Neural progenitor cell (in vitro differentiated cells): ENCODE measurements at regions not wholly inside any gene's neighbourhood (a gene's known extent, or its start where the extent isn't known, plus 50 kb on each side); places are given as distances from the start of the nearest gene placed in this dataset.
"Not testable (repeated sequence)": the region's sequence is repeated elsewhere in the genome, so short reads cannot be mapped to it uniquely, and the experiment has no call there.

Source experiments
- CTCF ChIP-seq: fragments of 200-600 bp; sonication (generic); IDR thresholded peaks from 2 replicates; pipeline ENCODE4 v1.5.1; 2017; ENCODE audit warnings: antibody characterized with exemption, mild to moderate bottlenecking
- EZH2 ChIP-seq: fragments of 200-600 bp; sonication (generic); IDR thresholded peaks from 2 replicates; pipeline ENCODE4 v1.6.1; 2017; ENCODE audit warnings: antibody characterized with exemption, mild to moderate bottlenecking, moderate library complexity

GRCh38 chr13:106081221-106081620, 454.2 kb downstream of the EFNB2 start:
- TF ChIP-seq EZH2, CTCF: not testable (repeated sequence)
